SH-SY5Y (cell line): ENCODE measurements at regions not wholly inside any gene's neighbourhood (a gene's known extent, or its start where the extent isn't known, plus 50 kb on each side); places are given as distances from the start of the nearest gene placed in this dataset.

Experiments used
- GATA2 ChIP-seq: IDR thresholded peaks from 2 replicates; pipeline ENCODE4 v1.6.1; 2011; ENCODE audit warnings: mild to moderate bottlenecking, low read depth, low read length
- GATA3 ChIP-seq: IDR thresholded peaks from 2 replicates; pipeline ENCODE4 v1.6.1; 2011; ENCODE audit warnings: low read depth, mild to moderate bottlenecking, low read length, moderate library complexity

GRCh38 chr18:75714766-75715165, 287.3 kb upstream of the SMIM21 start:
- TF ChIP-seq GATA3 (no peak), GATA2 (no peak)
